DND-41 (cell line): ENCODE measurements at regions not wholly inside any gene's neighbourhood (a gene's known extent, or its start where the extent isn't known, plus 50 kb on each side); places are given as distances from the start of the nearest gene placed in this dataset.

Experiments used
- EZH2 ChIP-seq: IDR thresholded peaks from 3 replicates; pipeline ENCODE4 v1.6.1; 2012; ENCODE audit warnings: borderline replicate concordance, low read depth, mild to moderate bottlenecking, moderate library complexity, low read length, inconsistent platforms; ENCODE audit not compliant: severe bottlenecking
- TF ChIP-seq, protein P1 (sequence below): IDR thresholded peaks from 2 replicates; pipeline ENCODE4 v1.5.1; 2012; ENCODE audit warnings: borderline replicate concordance, low read length, moderate library complexity, mild to moderate bottlenecking; ENCODE audit not compliant: poor library complexity, severe bottlenecking; ENCODE audit errors: extremely low read depth

DNA sequence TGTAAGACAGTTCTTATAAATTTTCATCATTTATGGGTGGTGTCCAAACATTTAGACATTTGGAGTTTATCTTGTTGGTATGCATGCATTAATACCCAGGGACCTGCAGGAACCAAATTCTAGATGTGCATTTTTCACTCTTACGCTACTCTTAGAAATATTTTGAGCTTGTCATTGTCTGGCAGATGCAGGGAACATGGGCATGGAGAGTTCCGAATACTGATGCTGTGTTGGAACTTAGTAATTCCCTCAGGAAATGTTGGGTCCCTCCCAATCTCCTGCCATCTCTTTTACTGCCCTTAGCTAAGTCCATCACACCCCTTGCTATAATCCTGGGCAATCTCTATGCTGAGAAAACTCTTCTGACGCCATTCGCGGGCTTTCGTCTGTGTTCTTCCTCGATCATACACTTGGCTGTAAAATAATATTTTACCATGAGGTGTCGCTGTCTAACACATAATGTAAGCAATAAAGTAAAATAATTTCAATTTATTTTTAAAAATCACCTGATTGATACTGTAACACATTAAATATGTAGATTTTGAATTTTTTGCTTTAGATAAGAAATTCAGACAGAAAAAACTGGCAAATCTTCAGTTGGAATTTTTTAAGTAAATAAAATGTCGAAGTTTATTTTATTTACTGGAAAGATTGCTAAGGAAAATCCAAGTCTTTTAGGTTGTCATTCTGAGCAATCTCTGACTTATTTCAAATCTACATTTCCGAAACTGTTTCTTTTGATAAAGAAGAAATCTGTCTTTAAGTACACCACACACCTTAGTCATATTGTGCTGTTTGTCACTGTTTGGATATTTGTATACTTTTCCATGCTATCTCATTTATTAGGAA lies 304.1 kb upstream of the SSTR1 start:
- TF ChIP-seq, protein P1, sequence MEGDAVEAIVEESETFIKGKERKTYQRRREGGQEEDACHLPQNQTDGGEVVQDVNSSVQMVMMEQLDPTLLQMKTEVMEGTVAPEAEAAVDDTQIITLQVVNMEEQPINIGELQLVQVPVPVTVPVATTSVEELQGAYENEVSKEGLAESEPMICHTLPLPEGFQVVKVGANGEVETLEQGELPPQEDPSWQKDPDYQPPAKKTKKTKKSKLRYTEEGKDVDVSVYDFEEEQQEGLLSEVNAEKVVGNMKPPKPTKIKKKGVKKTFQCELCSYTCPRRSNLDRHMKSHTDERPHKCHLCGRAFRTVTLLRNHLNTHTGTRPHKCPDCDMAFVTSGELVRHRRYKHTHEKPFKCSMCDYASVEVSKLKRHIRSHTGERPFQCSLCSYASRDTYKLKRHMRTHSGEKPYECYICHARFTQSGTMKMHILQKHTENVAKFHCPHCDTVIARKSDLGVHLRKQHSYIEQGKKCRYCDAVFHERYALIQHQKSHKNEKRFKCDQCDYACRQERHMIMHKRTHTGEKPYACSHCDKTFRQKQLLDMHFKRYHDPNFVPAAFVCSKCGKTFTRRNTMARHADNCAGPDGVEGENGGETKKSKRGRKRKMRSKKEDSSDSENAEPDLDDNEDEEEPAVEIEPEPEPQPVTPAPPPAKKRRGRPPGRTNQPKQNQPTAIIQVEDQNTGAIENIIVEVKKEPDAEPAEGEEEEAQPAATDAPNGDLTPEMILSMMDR, result peak; percentile 72
- no peak for TF ChIP-seq EZH2
